HG03108 (cell line): ENCODE measurements at regions not wholly inside any gene's neighbourhood (a gene's known extent, or its start where the extent isn't known, plus 50 kb on each side); places are given as distances from the start of the nearest gene placed in this dataset.
"Not testable (repeated sequence)": the region's sequence is repeated elsewhere in the genome, so short reads cannot be mapped to it uniquely, and the experiment has no call there.

Experiments
- ATAC-seq: cut with Tn5 transposase; IDR thresholded peaks from one replicate; pipeline ENCODE4 v1.9.1; 2021; ENCODE audit warnings: moderate library complexity; ENCODE audit not compliant: unreplicated experiment

- no peak for ATAC-seq
These were observed 88.0 kb upstream of the AK4 start for GRCh38 chr1:65059930-65060538.

- ATAC-seq, result no peak
These were observed 85.7 kb upstream of the AK4 start for GRCh38 chr1:65062339-65062738.

- no peak for ATAC-seq
These were observed 85.0 kb upstream of the AK4 start for GRCh38 chr1:65063025-65063424.

GRCh38 chr1:65064981-65065380, 83.0 kb upstream of the AK4 start:
- ATAC-seq, result no peak

- ATAC-seq, result no peak
These were observed 82.2 kb upstream of the AK4 start for GRCh38 chr1:65065524-65066418.

GRCh38 chr1:65066419-65066765, 81.6 kb upstream of the AK4 start:
- no peak for ATAC-seq

GRCh38 chr1:65066766-65067490, 81.1 kb upstream of the AK4 start:
- no peak for ATAC-seq

- no peak for ATAC-seq
These were observed 80.4 kb upstream of the AK4 start for GRCh38 chr1:65067491-65068201.

GRCh38 chr1:65068202-65069010, 79.6 kb upstream of the AK4 start:
- ATAC-seq, result no peak

- ATAC-seq, result no peak
These were observed 78.9 kb upstream of the AK4 start for GRCh38 chr1:65069011-65069565.

- ATAC-seq, result no peak
These were observed 75.2 kb upstream of the AK4 start for GRCh38 chr1:65072845-65073244.

GRCh38 chr1:65075123-65075976, 72.7 kb upstream of the AK4 start:
- peak; percentile 59 for ATAC-seq

GRCh38 chr1:65077369-65077768, 70.6 kb upstream of the AK4 start:
- ATAC-seq, result no peak

GRCh38 chr1:65079941-65080340, 68.1 kb upstream of the AK4 start:
- no peak for ATAC-seq

GRCh38 chr1:65082346-65083040, 65.5 kb upstream of the AK4 start:
- no peak for ATAC-seq

- peak; percentile 58 for ATAC-seq
These were observed 64.6 kb upstream of the AK4 start for GRCh38 chr1:65083263-65083896.

- ATAC-seq, result no peak
These were observed 63.9 kb upstream of the AK4 start for GRCh38 chr1:65084066-65084465.

- ATAC-seq, result not testable (repeated sequence)
These were observed 60.5 kb upstream of the AK4 start for GRCh38 chr1:65087519-65087918.
